Transverse colon (tissue), 3 donors: ENCODE measurements at regions not wholly inside any gene's neighbourhood (a gene's known extent, or its start where the extent isn't known, plus 50 kb on each side); places are given as distances from the start of the nearest gene placed in this dataset.

Experiments
- POLR2A ChIP-seq: fragments of 450-650 bp; IDR thresholded peaks from one replicate; pipeline ENCODE4 v1.6.1; 2016; ENCODE audit warnings: antibody characterized with exemption, mild to moderate bottlenecking, moderate library complexity
- TF ChIP-seq, protein P1 (sequence below), 5 experiments: fragments of 200-600 bp in 3 of 5; fragments of 450-650 bp in 2 of 5; sonication (generic) in 3 of 5; IDR thresholded peaks; 1 replicate in 2 of 5; 2 replicates in 3 of 5; pipeline ENCODE4 v1.5.1; 2016 to 2017; ENCODE audit warnings: antibody characterized with exemption in 5 of 5, inconsistent platforms in 3 of 5, mild to moderate bottlenecking in 2 of 5, moderate library complexity in 1 of 5

GRCh38 chr5:114636271-114636670 is 274.4 kb downstream of the KCNN2 start:
- TF ChIP-seq, protein P1, sequence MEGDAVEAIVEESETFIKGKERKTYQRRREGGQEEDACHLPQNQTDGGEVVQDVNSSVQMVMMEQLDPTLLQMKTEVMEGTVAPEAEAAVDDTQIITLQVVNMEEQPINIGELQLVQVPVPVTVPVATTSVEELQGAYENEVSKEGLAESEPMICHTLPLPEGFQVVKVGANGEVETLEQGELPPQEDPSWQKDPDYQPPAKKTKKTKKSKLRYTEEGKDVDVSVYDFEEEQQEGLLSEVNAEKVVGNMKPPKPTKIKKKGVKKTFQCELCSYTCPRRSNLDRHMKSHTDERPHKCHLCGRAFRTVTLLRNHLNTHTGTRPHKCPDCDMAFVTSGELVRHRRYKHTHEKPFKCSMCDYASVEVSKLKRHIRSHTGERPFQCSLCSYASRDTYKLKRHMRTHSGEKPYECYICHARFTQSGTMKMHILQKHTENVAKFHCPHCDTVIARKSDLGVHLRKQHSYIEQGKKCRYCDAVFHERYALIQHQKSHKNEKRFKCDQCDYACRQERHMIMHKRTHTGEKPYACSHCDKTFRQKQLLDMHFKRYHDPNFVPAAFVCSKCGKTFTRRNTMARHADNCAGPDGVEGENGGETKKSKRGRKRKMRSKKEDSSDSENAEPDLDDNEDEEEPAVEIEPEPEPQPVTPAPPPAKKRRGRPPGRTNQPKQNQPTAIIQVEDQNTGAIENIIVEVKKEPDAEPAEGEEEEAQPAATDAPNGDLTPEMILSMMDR (IDR thresholded peaks at IDR 0.05), result no peak
- TF ChIP-seq POLR2A, result no peak
